HG03060 (cell line): ENCODE measurements at regions not wholly inside any gene's neighbourhood (a gene's known extent, or its start where the extent isn't known, plus 50 kb on each side); places are given as distances from the start of the nearest gene placed in this dataset.
"Not testable (repeated sequence)": the region's sequence is repeated elsewhere in the genome, so short reads cannot be mapped to it uniquely, and the experiment has no call there.

Source experiments
- ATAC-seq: cut with Tn5 transposase; IDR thresholded peaks from one replicate; pipeline ENCODE4 v1.9.1; 2021; ENCODE audit warnings: low read depth, moderate number of reproducible peaks; ENCODE audit not compliant: unreplicated experiment

GRCh38 chr6:73942592-73943186, 246.7 kb downstream of the CD109 start:
- ATAC-seq = no peak

- ATAC-seq = no peak
These were observed 245.9 kb downstream of the CD109 start for GRCh38 chr6:73941892-73942291.

GRCh38 chr6:73937805-73938204, 241.8 kb downstream of the CD109 start:
- ATAC-seq = no peak

DNA sequence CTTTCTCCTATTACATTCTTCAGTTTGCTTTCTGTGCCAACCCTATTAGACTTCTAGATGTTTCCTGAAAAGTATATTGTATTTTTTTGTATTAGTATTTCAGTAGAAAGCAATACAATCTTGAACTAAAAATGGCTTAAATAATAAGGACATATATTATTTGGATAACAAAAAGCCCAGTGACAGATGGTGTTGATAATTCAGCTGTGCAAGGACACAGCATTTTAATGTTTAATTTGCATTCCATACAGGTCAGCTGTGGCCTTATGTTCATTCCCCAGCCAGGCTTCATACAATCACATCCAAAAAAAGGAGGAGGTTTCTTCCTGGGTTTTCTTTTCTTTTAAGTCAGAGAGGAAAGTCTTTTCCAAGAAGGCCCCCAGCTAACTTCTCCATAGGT, 236.9 kb downstream of the CD109 start:
- ATAC-seq = no peak

GRCh38 chr6:73929405-73929804, 233.4 kb downstream of the CD109 start:
- ATAC-seq = no peak

DNA sequence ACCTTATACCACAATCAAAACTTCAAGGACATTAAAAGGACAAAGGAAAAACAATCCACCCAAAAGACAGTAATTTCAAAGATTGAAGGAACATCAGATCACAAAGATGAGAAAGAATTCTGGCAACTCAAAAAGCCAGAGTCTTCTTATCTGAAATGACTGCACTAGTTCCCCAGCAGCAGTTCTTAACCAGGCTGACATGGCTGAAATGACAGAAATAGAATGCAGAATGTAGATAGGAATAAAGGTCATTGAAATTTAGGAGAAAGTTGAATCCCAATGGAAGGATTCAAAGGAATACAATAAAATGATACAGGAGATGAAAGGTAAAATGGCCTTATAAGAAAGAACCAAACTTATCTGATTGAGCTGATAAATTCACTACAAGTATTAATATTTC, 231.4 kb downstream of the CD109 start:
- no peak for ATAC-seq

- ATAC-seq = not testable (repeated sequence)
These were observed 229.7 kb downstream of the CD109 start for GRCh38 chr6:73925703-73926102.

- ATAC-seq = no peak
These were observed 228.0 kb downstream of the CD109 start for GRCh38 chr6:73923905-73924485.

DNA sequence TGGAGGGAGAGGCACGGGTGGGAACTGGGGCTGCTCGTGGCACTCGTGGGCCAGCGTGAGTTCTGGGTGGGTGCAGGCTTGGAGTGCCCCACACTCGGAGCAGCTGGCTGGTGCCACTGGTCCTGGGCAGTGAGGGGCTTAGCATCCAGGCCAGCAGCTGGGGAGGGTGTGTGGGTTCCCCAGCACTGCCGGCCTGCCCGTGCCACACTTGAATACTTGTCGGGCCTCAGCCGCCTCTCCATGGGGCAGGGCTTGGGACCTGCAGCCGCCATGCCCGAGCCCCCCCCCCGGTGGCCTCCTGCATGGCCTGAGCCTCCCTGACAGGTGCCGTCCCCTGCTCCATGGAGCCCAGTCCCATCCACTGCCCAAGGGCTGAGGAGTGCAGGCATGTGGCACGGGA, 207.2 kb downstream of the CD109 start:
- ATAC-seq = no peak

- ATAC-seq = no peak
These were observed 206.0 kb downstream of the CD109 start for GRCh38 chr6:73901986-73902385.

GRCh38 chr6:73901311-73901710, 205.3 kb downstream of the CD109 start:
- ATAC-seq = no peak

DNA sequence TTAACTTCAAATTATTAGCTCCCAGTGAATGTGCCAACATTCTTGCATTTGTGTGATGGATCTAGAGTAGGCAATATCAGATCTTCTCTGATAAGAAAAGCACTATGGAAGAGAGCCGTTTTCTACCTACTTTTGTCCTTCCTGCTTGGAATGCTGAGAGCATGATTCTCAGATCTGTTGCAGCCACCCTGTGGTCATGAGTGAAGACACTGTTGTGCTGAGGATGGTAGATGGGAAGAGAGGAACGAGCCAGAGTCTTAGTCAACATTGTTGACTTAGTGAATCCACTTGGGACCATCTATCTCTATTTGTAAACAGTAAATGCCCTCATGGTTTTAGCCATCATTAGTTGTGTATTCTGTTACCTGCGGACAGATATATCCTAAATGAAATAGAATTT, 202.6 kb downstream of the CD109 start:
- no peak for ATAC-seq

DNA sequence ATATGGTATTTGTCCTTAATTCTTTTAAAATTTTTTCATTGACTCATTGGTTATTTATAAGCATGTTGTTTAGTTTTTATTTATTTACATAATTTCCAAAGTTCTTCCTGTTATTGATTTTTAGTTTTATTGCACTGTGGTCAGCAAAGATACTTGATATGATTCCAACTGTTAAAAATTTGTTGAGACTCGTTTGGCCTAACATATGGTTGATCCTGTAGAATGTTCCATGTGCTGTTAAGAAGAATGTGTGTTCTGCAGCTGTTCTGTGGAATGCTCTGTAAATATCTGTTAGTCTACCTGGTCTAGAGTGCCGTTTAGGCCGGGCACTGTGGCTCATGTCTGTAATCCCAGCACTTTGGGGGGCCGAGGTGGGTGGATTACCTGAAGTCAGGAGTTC, 197.7 kb downstream of the CD109 start:
- ATAC-seq = no peak

GRCh38 chr6:73888050-73888449, 192.0 kb downstream of the CD109 start:
- no peak for ATAC-seq

GRCh38 chr6:73885393-73885792, 189.4 kb downstream of the CD109 start:
- ATAC-seq = no peak

- ATAC-seq = no peak
These were observed 188.5 kb downstream of the CD109 start for GRCh38 chr6:73884540-73884939.

DNA sequence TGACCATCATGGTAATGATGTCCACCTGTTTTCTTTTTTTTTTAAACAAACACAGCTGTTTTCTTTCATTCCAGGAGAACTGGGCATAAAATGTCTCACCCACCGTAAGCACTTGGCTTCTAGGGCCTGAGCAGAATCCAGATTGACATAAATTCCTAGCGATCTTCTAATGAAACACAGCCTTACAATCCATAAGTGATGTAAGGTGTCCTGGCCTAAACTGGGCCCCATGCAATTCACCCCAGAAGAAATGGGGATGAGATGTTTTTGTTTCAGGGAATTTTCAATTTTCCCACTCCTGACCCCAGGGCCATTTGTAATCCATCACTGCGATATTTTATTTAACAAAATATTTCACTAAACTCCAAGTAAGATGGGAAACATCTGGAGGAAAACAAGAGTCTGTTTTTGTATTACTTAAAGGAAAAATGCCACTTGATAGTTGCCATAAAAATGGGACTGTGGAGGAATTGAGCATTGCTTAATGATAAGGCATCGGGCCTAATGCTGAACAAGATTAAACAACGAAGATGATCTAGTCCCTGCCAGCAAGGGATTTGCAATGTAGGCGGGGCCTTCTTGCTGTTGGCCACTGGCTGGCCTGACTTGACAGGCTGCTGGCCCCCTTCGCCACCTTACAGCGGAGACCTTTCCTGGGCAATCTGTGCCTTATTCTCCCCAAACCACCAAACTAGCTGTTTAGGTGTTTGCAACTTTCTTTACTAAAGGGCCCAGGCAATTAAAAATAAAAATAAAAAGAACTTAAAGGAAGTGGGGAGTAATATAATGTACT, 183.7 kb downstream of the CD109 start:
- ATAC-seq = no peak

- no peak for ATAC-seq
These were observed 182.4 kb downstream of the CD109 start for GRCh38 chr6:73878403-73878802.
